ENCODE measurements at regions not wholly inside any gene's neighbourhood (a gene's known extent, or its start where the extent isn't known, plus 50 kb on each side); places are given as distances from the start of the nearest gene placed in this dataset.
"Not testable (repeated sequence)": the region's sequence is repeated elsewhere in the genome, so short reads cannot be mapped to it uniquely, and the experiment has no call there.

DNA sequence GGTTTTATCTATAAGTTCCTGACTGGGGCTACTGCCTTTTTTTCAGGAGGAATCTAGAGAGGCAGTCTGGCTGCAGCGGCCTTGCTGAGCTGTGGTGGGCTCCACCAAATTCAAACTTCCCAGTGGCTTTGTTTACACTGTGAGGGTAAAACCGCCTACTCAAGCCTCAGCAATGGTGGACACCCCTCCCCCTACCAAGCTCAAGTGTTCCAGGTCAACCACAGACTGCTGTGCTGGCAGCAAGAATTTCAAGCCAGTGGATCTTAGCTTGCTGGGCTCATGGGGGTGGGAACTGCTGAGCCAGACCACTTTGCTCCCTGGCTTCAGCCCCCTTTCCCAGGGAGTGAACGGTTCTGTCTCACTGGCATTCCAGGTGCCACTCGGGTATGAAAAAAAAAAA lies 83.9 kb upstream of the WDR75 start:
- DNase-seq (ENCODE audit: low spot score); intact Hi-C loops (cut with DNase I): not testable (repeated sequence)

DNA sequence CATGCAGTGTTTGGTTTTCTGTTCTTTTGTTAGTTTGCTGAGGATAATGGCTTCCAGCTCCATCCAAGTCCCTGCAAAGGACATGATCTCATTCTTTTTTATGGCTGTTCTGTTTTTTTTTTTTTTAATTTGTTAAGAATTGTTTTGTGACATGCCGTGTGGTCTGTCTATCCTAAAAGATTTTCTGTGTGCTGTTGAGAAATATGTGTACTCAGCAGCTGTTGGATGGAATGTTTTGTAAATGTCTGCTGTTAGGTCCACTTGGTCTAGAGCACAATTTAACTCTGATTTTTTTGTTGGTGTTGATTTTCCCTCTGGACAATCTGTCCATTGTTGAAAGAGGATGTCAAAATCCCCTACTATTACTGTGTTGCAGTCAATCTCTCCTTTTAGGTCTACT lies 80.4 kb upstream of the WDR75 start:
- DNase-seq (ENCODE audit: low spot score), result no peak
- intact Hi-C loops (cut with DNase I), result no loop called here

DNA sequence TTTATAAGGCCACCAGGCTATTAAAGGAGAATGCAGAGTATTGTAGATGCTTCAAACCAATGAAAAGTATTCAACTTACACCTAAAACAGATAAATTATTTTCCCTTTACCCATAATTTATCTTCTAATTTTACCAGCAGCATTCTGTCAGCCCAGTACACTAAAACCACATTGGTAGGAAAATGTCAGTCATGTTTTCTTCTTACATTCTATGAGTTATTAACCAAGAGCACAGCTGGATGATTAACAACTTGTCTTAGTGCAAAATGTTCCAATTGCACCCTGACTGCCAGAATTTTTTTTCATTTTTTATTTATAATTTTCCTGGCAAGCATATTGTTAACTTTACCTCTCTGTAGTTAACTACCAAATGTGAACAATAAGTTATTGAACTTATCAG lies 79.0 kb upstream of the WDR75 start:
- intact Hi-C loops (cut with DNase I), result no loop called here
- no peak for DNase-seq (ENCODE audit: low spot score)

DNA sequence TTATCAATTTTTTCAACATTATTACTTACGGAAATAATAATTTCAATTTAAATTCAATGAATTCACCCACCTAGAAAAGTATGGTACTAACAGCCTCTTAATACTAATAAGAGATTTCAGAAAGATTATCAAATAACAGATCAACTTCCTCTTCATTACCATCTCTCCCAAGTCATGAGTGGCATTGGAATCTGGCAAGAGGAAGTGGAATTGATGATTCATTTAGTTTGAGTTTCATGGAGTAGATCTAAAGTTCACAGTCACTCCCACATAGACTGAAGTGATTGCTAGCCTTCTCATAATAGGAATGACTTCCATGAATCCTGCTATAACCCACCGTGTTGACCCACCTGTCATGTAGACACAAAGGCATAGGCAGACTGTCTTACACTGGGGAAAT lies 77.7 kb upstream of the WDR75 start:
- intact Hi-C loops (cut with DNase I), result no loop called here

DNA sequence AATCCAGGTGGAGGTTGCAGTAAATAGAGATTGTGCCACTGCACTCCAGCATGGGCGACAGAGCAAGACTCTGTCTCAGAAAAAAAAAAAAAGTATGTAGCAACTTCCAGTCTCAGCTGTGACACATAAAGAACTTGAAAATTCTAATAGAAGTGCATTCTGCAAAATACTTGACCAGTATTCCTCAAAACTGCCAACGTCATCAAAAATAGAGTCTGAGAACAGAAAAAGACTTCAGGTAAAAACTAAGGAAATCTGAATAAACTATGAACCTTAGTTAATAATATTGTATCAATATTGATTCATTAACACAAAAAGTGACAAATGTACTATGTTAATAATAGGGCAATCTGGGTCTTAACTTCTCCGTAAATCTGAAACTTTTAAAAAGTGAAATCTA lies 76.7 kb upstream of the WDR75 start:
- DNase-seq (ENCODE audit: low spot score), result no peak
- intact Hi-C loops (cut with DNase I), result no loop called here

More for the DNA sequence above, 77.7 kb upstream of the WDR75 start:
- no peak for DNase-seq (ENCODE audit: low spot score)

DNA sequence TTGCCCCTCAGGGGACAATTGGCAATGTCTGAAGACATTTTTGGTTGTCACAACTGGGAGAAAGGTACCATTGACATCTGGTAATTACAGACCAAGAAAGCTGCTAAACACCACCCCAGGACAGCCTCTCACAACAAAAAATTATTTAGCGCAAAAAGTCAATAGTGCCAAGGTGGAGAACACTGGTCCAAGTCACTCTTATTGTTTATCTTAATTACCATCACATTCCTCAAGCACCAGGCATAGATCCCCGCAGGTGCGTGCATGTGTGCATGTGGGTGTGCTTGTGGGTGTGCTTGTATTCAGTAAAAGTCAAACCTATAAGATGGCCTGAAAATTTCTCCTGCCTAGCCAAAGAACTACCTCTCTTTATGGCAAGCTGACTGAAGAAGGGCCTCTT lies 74.9 kb upstream of the WDR75 start:
- no peak for DNase-seq (ENCODE audit: low spot score)
- intact Hi-C loops (cut with DNase I), result no loop called here

DNA sequence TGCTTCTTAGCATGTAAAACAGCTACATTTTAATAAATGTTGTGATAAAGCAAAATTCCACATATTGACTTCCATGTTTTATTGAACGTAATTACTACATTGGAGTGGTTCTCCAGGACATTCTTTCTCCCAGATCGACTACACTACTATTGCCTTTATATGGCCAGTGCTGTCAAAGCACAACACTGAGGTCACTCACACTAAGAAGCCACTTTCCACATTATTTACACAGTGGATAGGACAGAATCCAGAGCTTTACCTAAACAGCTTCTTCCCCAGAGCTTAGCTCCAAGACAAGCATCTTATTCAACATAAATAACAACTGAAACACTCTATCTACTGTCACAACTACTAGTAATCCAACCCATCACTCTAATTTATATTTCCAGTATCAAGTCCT lies 73.9 kb upstream of the WDR75 start:
- intact Hi-C loops (cut with DNase I), result no loop called here
- DNase-seq (ENCODE audit: low spot score), result no peak

DNA sequence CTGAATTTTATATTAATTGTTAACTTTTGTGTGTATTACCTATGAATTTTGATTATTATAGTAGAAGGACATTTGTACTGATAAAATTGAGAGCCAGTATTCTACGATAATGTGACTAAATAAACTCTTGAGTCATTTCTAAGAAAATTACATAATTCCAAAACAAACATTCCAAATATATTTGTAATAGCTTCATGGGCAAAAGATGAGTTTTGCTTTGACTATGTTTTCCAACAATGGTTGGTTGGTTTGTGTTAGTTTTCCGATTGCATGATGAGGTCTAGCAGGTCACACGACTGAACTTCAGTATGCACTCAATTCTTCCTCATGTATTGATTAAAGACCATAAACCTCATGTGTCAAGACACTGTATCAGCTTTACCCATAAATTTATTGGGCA lies 71.7 kb upstream of the WDR75 start:
- DNase-seq (ENCODE audit: low spot score), result no peak
- intact Hi-C loops (cut with DNase I), result no loop called here

DNA sequence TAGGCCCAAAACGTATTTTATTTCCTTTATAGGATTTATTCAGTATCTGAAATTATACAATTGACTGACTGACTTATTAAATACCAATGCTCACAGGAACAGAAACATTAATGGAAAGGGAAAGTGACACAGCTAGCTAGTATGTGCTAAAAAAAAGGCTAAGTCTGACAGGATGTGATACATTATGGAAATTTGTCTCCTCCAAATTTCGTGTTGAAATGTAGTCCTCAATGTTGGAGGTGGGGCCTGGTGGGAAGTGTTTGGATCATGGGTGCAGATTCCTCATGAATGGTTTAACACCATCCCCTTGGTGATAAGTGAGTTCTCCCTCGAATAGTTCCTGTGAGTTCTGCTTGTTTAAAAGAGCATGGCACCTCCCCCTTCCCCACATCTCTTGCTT lies 70.6 kb upstream of the WDR75 start:
- intact Hi-C loops (cut with DNase I), result no loop called here
- DNase-seq (ENCODE audit: low spot score), result no peak

DNA sequence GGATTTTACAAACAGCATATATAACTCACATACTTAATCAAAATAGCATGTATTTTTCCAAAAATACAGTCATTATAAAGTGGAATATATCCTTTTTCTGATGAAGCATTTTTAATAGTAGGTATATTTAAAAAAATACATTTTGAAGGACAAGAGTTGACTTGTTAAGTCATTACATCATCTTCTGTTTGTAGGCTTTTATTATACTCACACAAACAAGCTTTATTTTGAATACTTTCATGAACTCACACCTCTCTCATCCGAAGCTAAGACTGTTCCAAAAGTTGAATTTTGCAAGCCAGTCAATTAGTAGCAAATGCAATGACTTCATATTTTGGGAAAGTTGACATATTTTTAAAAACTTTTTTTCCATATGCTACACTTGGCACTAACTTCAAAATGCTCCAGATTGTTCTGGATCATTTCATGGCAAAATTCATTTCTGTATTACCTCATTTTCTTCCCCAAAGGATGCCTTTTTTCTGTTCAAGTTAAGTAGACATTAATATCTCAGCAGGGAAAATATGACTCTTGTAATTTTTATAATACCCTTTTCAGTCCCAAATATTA lies 68.5 kb upstream of the WDR75 start:
- DNase-seq (ENCODE audit: low spot score), result no peak
- intact Hi-C loops (cut with DNase I), result no loop called here

DNA sequence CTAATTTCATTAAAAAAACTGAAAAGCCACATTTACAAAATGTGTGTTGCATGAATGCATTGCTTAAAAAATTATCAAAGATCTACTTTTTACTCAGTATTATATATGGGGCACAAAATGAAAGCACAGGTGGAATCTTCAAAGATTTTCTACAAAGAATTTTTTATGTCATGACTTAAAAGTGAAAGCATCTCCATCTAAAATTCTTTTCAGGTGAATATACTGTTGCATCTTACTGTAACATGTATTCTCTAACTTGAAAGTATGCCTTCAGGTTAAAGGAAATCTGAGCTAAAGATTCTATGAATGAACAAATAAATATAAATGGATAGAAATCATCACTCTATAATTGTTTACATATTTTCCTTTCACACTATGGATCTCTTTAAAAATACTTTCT lies 66.8 kb upstream of the WDR75 start:
- intact Hi-C loops (cut with DNase I), result no loop called here
- no peak for DNase-seq (ENCODE audit: low spot score)

DNA sequence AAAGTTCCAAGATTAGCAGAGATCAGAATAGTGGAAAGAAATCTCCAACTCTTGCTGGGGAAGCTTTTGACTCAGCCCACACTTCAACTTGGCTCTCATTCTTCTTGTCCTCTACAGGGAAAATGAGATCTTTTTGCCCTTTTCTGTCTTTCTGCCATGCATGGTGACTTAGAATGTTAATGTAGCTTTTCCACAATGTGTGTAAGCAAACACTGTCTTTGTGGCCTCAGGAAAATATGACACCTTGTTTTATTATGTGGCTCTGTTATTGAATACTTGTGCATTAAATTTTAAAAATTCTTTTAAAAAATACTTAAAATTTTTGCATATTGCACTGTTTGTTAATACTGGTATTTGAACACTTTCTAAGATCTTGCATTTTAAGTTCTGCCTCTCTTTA lies 65.4 kb upstream of the WDR75 start:
- DNase-seq (ENCODE audit: low spot score), result no peak
- intact Hi-C loops (cut with DNase I), result no loop called here

DNA sequence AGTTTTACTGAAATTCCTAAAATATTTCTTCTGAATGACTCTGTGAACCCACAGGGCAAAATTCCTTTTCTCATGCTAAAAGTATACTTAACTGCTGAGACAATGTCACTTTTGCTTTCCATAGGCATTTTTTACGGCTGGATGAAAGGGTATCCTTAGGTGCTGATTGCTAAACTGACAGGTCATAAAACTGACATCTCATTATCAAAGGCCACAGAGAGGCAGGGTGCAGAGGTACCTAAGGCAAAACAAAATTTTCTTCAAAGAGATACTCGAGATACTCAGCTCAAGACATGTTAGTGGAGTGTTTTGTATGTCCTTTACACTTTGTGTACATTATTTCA lies 62.0 kb upstream of the WDR75 start:
- intact Hi-C loops (cut with DNase I), result no loop called here
- DNase-seq (ENCODE audit: low spot score), result no peak

DNA sequence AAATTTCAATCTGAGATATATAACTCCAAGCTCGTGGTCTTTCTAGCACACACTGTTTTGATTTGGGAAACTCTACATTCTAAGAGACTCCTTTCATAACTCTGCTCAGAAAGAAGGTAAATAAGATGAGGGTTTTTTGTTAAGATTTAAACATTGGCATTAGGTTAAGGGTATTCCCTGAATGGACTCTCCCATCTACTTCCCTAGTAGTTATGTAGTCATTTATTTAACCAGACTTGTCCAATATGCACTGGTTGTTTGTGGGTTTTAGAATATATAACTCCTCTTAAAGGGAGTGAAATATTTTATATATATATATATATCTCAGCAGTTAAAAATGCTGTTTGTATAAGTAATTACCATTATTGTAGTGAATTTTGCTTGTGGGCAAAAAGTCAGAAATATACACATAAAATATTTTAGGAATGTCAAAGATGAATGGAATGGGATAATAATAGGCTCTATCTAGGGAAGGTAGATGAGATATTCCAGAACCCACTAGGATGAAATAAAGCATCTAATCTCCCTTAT lies 61.5 kb upstream of the WDR75 start:
- no peak for DNase-seq (ENCODE audit: low spot score)
- intact Hi-C loops (cut with DNase I), result no loop called here

DNA sequence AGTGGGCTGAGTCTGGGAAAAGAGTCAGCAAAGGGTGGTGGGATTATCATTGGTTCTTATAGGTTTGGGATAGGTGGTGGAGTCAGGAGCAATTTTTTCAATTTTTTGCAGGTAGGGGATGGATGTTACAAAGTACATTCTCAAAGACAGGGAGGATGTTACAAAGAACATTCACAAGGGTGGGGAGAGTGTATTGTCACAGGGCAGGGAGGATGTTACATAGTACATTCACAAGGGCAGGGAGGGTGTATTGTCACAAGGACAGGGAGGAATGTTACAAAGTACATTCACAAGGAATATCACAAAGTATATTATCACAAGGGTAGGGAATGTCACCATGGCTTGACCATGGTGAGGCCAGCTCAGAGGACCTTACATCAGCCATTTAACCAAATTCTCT lies 58.6 kb upstream of the WDR75 start:
- intact Hi-C loops (cut with DNase I), result no loop called here
- DNase-seq (ENCODE audit: low spot score), result no peak

DNA sequence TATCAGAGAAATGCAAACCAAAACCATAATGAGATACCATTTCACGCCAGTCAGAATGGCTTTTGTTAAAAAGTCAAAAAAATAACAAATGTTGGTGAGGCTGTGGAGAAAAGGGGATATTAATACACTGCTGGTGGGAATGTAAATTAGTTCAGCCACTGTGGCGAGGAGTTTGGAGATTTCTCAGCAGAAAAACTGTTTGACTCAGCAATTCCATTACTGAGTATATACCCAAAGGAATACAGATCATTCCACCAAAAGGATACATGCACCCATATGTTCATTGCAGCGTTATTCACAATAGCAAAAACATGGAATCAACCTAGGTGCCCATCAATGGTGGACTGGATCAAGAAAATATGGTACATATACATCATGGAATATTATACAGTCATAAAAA lies 54.5 kb upstream of the WDR75 start:
- DNase-seq (ENCODE audit: low spot score), result no peak
- intact Hi-C loops (cut with DNase I), result no loop called here

DNA sequence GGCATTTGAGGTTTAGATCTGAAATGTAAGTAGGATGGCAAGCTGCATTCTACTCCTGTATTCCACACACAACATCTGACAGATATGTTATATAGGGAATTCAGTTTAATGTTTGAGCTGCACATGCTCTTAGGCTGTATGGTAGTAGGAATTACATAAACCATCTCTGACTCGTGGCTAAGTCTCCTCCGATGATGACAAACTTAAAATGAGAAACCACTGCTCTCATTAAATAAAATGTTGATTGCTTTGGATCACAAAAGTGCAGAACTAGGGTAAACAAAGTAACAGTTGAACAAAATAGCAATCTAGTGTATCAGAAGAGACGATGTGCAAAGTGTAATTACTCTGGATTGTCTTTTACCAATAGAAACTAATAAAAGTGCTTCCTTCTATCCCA lies 50.1 kb upstream of the WDR75 start:
- intact Hi-C loops (cut with DNase I), result loop anchor here (2.0 kb wide), 1 partner anchor 48 kb away; no protein-coding TSS in a partner anchor
- DNase-seq (ENCODE audit: low spot score), result no peak

Data from cardiac septum (tissue), 1 donor.